ENCODE measurements at regions not wholly inside any gene's neighbourhood (a gene's known extent, or its start where the extent isn't known, plus 50 kb on each side); places are given as distances from the start of the nearest gene placed in this dataset.

GRCh38 chr1:219281831-219282230 is 108.2 kb downstream of the LYPLAL1 start:
- H3K27me3 ChIP-seq (ENCODE audit: control insufficient read depth in 3 of 3, insufficient read depth in 3 of 3, low read length in 3 of 3) = no peaks in the 10 kb centered on the region
- no peaks in the 10 kb centered on the region for H3K4me1 ChIP-seq (ENCODE audit: control insufficient read depth in 3 of 3, insufficient read depth in 3 of 3, low read length in 3 of 3)
- H3K4me3 ChIP-seq (ENCODE audit: low read length in 3 of 3) = no peak overlapping the region
- no peak overlapping the region for H3K27ac ChIP-seq (ENCODE audit: low read depth, low read length)
- H3K9me3 ChIP-seq (ENCODE audit: control insufficient read depth in 3 of 3, low read length in 3 of 3) = no peaks in the 10 kb centered on the region
- peaks cover 0 to 3% (median 0%) of the 10 kb centered on the region in 3 donors for H3K36me3 ChIP-seq (ENCODE audit: control insufficient read depth in 3 of 3, insufficient read depth in 3 of 3, low read length in 3 of 3)
- no peak overlapping the region for H3K9ac ChIP-seq (ENCODE audit: low read depth in 1 of 3, low read length in 3 of 3)

DNA sequence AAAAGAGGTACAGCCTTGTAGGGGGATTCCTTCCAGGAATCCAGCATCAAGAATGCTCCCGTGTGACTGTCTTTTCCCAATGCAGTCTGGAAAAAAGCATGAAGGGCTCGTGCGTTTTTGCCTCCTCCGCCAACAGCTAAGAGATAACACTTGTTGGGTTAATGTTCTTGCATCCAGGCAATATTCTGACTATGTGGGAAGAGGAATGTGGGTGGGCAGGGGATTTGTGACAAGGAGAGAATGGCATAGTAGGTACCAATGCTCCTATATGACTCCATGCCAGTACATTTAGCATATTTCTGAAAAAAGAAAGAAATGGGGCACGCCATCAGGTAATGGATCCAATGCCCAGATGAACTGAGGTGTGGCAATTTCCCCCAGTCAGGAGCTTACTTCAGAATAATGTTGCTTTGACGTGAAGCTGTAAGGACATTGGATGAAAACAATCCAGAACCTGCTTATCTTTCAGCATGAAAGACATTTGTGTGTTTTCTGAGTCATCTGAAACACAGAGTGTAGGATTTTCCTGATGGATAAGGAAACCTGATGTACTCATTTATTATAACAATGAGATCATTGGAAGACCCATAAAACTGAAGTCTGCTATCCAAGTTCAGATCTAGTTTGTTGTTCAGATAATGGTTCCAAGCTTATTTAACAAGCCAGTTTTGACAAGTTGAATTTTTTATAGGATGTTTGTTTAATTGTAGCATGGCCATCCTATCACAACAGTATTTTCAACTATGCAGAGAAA is 105.5 kb downstream of the LYPLAL1 start:
- Histone ChIP-seq H3K9ac (ENCODE audit: low read depth in 1 of 3, low read length in 3 of 3) (no peak overlapping the region), H3K27me3 (ENCODE audit: control insufficient read depth in 3 of 3, insufficient read depth in 3 of 3, low read length in 3 of 3) (no peaks in the 10 kb centered on the region), H3K36me3 (ENCODE audit: control insufficient read depth in 3 of 3, insufficient read depth in 3 of 3, low read length in 3 of 3) (no peaks in the 10 kb centered on the region)

DNA sequence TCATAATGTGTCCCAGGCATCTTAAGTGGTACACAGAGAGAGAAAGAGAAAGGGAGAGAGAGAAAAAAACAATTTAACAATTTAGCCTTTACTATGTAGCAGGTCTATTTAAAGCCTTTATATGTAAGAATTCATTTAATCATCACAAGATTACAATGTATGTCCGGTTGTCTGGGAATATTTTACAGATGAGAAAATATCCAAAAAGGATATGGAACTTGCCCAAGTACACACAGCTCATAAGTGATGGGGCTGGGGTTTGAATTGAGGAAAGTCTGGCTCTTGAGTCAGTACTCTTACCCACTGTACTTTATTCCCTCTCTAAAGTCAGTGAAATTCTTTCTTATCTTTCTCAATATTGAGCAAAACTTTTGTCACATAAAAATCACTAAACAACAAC is 104.6 kb downstream of the LYPLAL1 start:
- no peak overlapping the region for H3K4me3 ChIP-seq (ENCODE audit: low read length in 3 of 3)
- H3K36me3 ChIP-seq (ENCODE audit: control insufficient read depth in 3 of 3, insufficient read depth in 3 of 3, low read length in 3 of 3) = no peaks in the 10 kb centered on the region
- no peaks in the 10 kb centered on the region for H3K4me1 ChIP-seq (ENCODE audit: control insufficient read depth in 3 of 3, insufficient read depth in 3 of 3, low read length in 3 of 3)
- no peak overlapping the region for H3K9ac ChIP-seq (ENCODE audit: low read depth in 1 of 3, low read length in 3 of 3)
- no peak overlapping the region for H3K27ac ChIP-seq (ENCODE audit: low read depth, low read length)
- no peaks in the 10 kb centered on the region for H3K9me3 ChIP-seq (ENCODE audit: control insufficient read depth in 3 of 3, low read length in 3 of 3)
- no peaks in the 10 kb centered on the region for H3K27me3 ChIP-seq (ENCODE audit: control insufficient read depth in 3 of 3, insufficient read depth in 3 of 3, low read length in 3 of 3)

More for the DNA sequence above, 105.5 kb downstream of the LYPLAL1 start:
- Histone ChIP-seq H3K27ac (ENCODE audit: low read depth, low read length) (no peak overlapping the region), H3K9me3 (ENCODE audit: control insufficient read depth in 3 of 3, low read length in 3 of 3) (no peaks in the 10 kb centered on the region), H3K4me3 (ENCODE audit: low read length in 3 of 3) (no peak overlapping the region), H3K4me1 (ENCODE audit: control insufficient read depth in 3 of 3, insufficient read depth in 3 of 3, low read length in 3 of 3) (no peaks in the 10 kb centered on the region)

DNA sequence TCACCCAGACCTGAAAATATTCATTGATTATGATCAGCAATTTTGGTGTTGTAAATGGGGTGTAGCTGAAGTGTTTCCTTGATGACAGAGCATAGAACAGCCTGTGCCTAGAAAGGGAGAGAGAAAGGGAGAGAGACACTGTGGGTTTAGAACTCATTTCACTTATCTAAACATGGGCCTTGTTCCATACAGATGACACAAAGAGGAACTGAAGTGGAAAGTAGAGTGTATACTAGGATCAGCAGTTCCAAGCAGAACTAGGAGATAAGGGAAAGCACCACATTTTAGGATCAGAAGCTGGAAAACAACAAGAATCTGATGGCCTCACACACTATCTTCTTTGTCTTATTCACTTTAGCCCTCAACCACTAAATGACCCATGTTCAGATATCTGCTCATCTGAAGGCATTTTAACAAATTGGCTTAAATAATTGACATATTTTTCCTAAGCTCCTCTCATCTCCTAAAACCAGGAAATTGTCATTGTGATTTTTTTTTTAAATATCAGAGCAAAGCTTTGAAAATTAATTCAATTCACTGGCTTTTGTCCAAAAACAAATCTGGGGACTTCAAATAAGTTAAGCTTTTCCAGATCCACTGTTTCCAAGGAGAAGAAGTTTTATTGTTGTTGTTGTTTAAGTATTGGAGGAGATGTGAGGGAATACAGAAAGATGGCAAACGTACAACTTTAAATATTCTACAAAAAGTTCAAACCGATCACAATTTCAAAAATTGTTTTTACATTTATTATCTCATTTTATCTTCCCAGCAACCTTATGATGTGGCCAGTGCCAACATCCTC is 103.8 kb downstream of the LYPLAL1 start:
- H3K9ac ChIP-seq (ENCODE audit: low read depth in 1 of 3, low read length in 3 of 3) = no peak overlapping the region
- H3K4me1 ChIP-seq (ENCODE audit: control insufficient read depth in 3 of 3, insufficient read depth in 3 of 3, low read length in 3 of 3) = no peaks in the 10 kb centered on the region
- no peaks in the 10 kb centered on the region for H3K9me3 ChIP-seq (ENCODE audit: control insufficient read depth in 3 of 3, low read length in 3 of 3)
- H3K36me3 ChIP-seq (ENCODE audit: control insufficient read depth in 3 of 3, insufficient read depth in 3 of 3, low read length in 3 of 3) = no peaks in the 10 kb centered on the region
- H3K27ac ChIP-seq (ENCODE audit: low read depth, low read length) = no peak overlapping the region
- H3K4me3 ChIP-seq (ENCODE audit: low read length in 3 of 3) = no peak overlapping the region
- no peaks in the 10 kb centered on the region for H3K27me3 ChIP-seq (ENCODE audit: control insufficient read depth in 3 of 3, insufficient read depth in 3 of 3, low read length in 3 of 3)

- peaks cover 0 to 3% (median 0%) of the 10 kb centered on the region in 3 donors for H3K36me3 ChIP-seq (ENCODE audit: control insufficient read depth in 3 of 3, insufficient read depth in 3 of 3, low read length in 3 of 3)
- H3K9me3 ChIP-seq (ENCODE audit: control insufficient read depth in 3 of 3, low read length in 3 of 3) = no peaks in the 10 kb centered on the region
- H3K4me1 ChIP-seq (ENCODE audit: control insufficient read depth in 3 of 3, insufficient read depth in 3 of 3, low read length in 3 of 3) = no peaks in the 10 kb centered on the region
- H3K4me3 ChIP-seq (ENCODE audit: low read length in 3 of 3) = no peak overlapping the region
- H3K9ac ChIP-seq (ENCODE audit: low read depth in 1 of 3, low read length in 3 of 3) = no peak overlapping the region
- no peak overlapping the region for H3K27ac ChIP-seq (ENCODE audit: low read depth, low read length)
- H3K27me3 ChIP-seq (ENCODE audit: control insufficient read depth in 3 of 3, insufficient read depth in 3 of 3, low read length in 3 of 3) = no peaks in the 10 kb centered on the region
Measured at GRCh38 chr1:219276049-219276738, 102.5 kb downstream of the LYPLAL1 start.

GRCh38 chr1:219273088-219273686 is 99.5 kb downstream of the LYPLAL1 start:
- H3K9ac ChIP-seq (ENCODE audit: low read depth in 1 of 3, low read length in 3 of 3) = no peak overlapping the region
- H3K36me3 ChIP-seq (ENCODE audit: control insufficient read depth in 3 of 3, insufficient read depth in 3 of 3, low read length in 3 of 3) = peaks cover 0 to 3% (median 0%) of the 10 kb centered on the region in 3 donors
- no peaks in the 10 kb centered on the region for H3K9me3 ChIP-seq (ENCODE audit: control insufficient read depth in 3 of 3, low read length in 3 of 3)
- no peaks in the 10 kb centered on the region for H3K4me1 ChIP-seq (ENCODE audit: control insufficient read depth in 3 of 3, insufficient read depth in 3 of 3, low read length in 3 of 3)
- H3K4me3 ChIP-seq (ENCODE audit: low read length in 3 of 3) = no peak overlapping the region
- no peaks in the 10 kb centered on the region for H3K27me3 ChIP-seq (ENCODE audit: control insufficient read depth in 3 of 3, insufficient read depth in 3 of 3, low read length in 3 of 3)
- H3K27ac ChIP-seq (ENCODE audit: low read depth, low read length) = no peak overlapping the region

GRCh38 chr1:219271818-219272535 is 98.3 kb downstream of the LYPLAL1 start:
- Histone ChIP-seq H3K9ac (ENCODE audit: low read depth in 1 of 3, low read length in 3 of 3) (peak overlapping the region in 1 of 3 donors; percentile 7), H3K27me3 (ENCODE audit: control insufficient read depth in 3 of 3, insufficient read depth in 3 of 3, low read length in 3 of 3) (no peaks in the 10 kb centered on the region), H3K9me3 (ENCODE audit: control insufficient read depth in 3 of 3, low read length in 3 of 3) (no peaks in the 10 kb centered on the region), H3K27ac (ENCODE audit: low read depth, low read length) (peak overlapping the region; percentile 21), H3K36me3 (ENCODE audit: control insufficient read depth in 3 of 3, insufficient read depth in 3 of 3, low read length in 3 of 3) (peaks cover 0 to 3% (median 0%) of the 10 kb centered on the region in 3 donors), H3K4me3 (ENCODE audit: low read length in 3 of 3) (peak overlapping the region in 1 of 3 donors; percentile 35), H3K4me1 (ENCODE audit: control insufficient read depth in 3 of 3, insufficient read depth in 3 of 3, low read length in 3 of 3) (no peaks in the 10 kb centered on the region)

DNA sequence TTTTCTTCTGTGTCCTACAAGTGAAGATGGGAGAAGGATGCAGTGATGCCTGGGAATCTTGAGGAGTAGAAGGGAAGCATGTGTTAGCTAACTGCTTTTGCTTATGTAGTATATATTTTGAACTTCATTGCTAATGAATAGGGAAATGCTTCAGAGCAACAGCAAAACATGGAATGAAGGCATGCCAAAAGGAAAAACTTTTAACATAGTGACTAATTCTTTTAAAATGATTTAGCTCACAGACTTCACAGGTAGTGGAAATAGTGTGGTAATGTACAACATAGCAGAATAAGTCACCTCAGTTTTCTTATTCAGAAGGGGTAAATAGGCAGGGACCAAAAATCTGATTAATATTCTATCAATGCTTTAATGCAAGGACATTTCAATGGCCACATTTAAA is 95.5 kb downstream of the LYPLAL1 start:
- Histone ChIP-seq H3K4me1 (ENCODE audit: control insufficient read depth in 3 of 3, insufficient read depth in 3 of 3, low read length in 3 of 3) (no peaks in the 10 kb centered on the region), H3K27me3 (ENCODE audit: control insufficient read depth in 3 of 3, insufficient read depth in 3 of 3, low read length in 3 of 3) (no peaks in the 10 kb centered on the region), H3K4me3 (ENCODE audit: low read length in 3 of 3) (no peak overlapping the region), H3K27ac (ENCODE audit: low read depth, low read length) (no peak overlapping the region), H3K9me3 (ENCODE audit: control insufficient read depth in 3 of 3, low read length in 3 of 3) (no peaks in the 10 kb centered on the region), H3K9ac (ENCODE audit: low read depth in 1 of 3, low read length in 3 of 3) (no peak overlapping the region), H3K36me3 (ENCODE audit: control insufficient read depth in 3 of 3, insufficient read depth in 3 of 3, low read length in 3 of 3) (peaks cover 0 to 3% (median 0%) of the 10 kb centered on the region in 3 donors)

- Histone ChIP-seq H3K9ac (ENCODE audit: low read depth in 1 of 3, low read length in 3 of 3) (no peak overlapping the region), H3K9me3 (ENCODE audit: control insufficient read depth in 3 of 3, low read length in 3 of 3) (peaks cover 0 to 2% (median 0%) of the 10 kb centered on the region in 3 donors), H3K4me1 (ENCODE audit: control insufficient read depth in 3 of 3, insufficient read depth in 3 of 3, low read length in 3 of 3) (no peaks in the 10 kb centered on the region), H3K36me3 (ENCODE audit: control insufficient read depth in 3 of 3, insufficient read depth in 3 of 3, low read length in 3 of 3) (no peaks in the 10 kb centered on the region), H3K27ac (ENCODE audit: low read depth, low read length) (no peak overlapping the region), H3K4me3 (ENCODE audit: low read length in 3 of 3) (no peak overlapping the region), H3K27me3 (ENCODE audit: control insufficient read depth in 3 of 3, insufficient read depth in 3 of 3, low read length in 3 of 3) (no peaks in the 10 kb centered on the region)
Measured at GRCh38 chr1:219266524-219266923, 92.8 kb downstream of the LYPLAL1 start.
